ENCODE measurements at regions not wholly inside any gene's neighbourhood (a gene's known extent, or its start where the extent isn't known, plus 50 kb on each side); places are given as distances from the start of the nearest gene placed in this dataset.

- Histone ChIP-seq H3K4me3 (ENCODE audit: low read depth, low read length) (no peak overlapping the region), H3K36me3 (replicated peaks) (no peaks in the 10 kb centered on the region), H3K27me3 (replicated peaks) (no peaks in the 10 kb centered on the region), H3K27ac (no peak overlapping the region)
- no peak for DNase-seq
- in situ Hi-C loops (cut with HindIII; ENCODE audit: low pct_ligation_motif_present, low sequenced_read_pairs): no loop called here
- TF ChIP-seq, protein P1, sequence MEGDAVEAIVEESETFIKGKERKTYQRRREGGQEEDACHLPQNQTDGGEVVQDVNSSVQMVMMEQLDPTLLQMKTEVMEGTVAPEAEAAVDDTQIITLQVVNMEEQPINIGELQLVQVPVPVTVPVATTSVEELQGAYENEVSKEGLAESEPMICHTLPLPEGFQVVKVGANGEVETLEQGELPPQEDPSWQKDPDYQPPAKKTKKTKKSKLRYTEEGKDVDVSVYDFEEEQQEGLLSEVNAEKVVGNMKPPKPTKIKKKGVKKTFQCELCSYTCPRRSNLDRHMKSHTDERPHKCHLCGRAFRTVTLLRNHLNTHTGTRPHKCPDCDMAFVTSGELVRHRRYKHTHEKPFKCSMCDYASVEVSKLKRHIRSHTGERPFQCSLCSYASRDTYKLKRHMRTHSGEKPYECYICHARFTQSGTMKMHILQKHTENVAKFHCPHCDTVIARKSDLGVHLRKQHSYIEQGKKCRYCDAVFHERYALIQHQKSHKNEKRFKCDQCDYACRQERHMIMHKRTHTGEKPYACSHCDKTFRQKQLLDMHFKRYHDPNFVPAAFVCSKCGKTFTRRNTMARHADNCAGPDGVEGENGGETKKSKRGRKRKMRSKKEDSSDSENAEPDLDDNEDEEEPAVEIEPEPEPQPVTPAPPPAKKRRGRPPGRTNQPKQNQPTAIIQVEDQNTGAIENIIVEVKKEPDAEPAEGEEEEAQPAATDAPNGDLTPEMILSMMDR (IDR thresholded peaks at IDR 0.05; ENCODE audit: low read depth, low read length, missing control alignments): no peak
These were observed 142.3 kb upstream of the PARP11 start for GRCh38 chr12:4015225-4016091.

GRCh38 chr12:4014858-4015224 is 141.6 kb upstream of the PARP11 start:
- TF ChIP-seq, protein P1 (IDR thresholded peaks at IDR 0.05; ENCODE audit: low read depth, low read length, missing control alignments): no peak
- in situ Hi-C loops (cut with HindIII; ENCODE audit: low pct_ligation_motif_present, low sequenced_read_pairs): no loop called here

DNA sequence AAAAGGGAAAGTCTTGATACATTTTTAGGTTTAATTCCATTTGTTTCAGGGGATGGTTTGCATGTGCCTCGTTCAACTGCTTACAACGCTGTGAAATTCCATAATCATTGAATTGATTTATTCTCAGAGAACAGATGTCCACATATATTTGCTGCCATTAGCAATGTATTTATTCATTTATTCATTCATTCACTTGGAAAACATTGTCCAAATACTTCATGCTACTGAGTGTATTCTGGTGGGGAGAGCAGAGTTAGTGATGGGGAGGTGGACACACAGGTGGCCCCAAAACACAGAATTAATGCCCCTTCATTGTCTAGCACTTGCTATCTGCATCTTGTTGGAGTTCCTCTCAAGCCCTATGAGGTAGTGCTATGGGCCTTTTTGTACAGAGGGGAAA is 141.2 kb upstream of the PARP11 start:
- in situ Hi-C loops (cut with HindIII; ENCODE audit: low pct_ligation_motif_present, low sequenced_read_pairs): no loop called here
- H3K27ac ChIP-seq: no peak overlapping the region
- H3K4me3 ChIP-seq (ENCODE audit: low read depth, low read length): no peak overlapping the region
- no peak for DNase-seq
- TF ChIP-seq, protein P1 (IDR thresholded peaks at IDR 0.05; ENCODE audit: low read depth, low read length, missing control alignments): no peak
- H3K36me3 ChIP-seq (replicated peaks): no peaks in the 10 kb centered on the region
- H3K27me3 ChIP-seq (replicated peaks): no peaks in the 10 kb centered on the region

More at GRCh38 chr12:4014858-4015224, 141.6 kb upstream of the PARP11 start:
- Histone ChIP-seq H3K4me3 (ENCODE audit: low read depth, low read length) (no peak overlapping the region), H3K27me3 (replicated peaks) (no peaks in the 10 kb centered on the region), H3K36me3 (replicated peaks) (no peaks in the 10 kb centered on the region), H3K27ac (no peak overlapping the region)
- no peak for DNase-seq

- no peaks in the 10 kb centered on the region for H3K36me3 ChIP-seq (replicated peaks)
- H3K27ac ChIP-seq: no peak overlapping the region
- H3K27me3 ChIP-seq (replicated peaks): no peaks in the 10 kb centered on the region
- no peak for DNase-seq
- TF ChIP-seq, protein P1 (IDR thresholded peaks at IDR 0.05; ENCODE audit: low read depth, low read length, missing control alignments): no peak
- H3K4me3 ChIP-seq (ENCODE audit: low read depth, low read length): no peak overlapping the region
- in situ Hi-C loops (cut with HindIII; ENCODE audit: low pct_ligation_motif_present, low sequenced_read_pairs): no loop called here
These were observed 140.1 kb upstream of the PARP11 start for GRCh38 chr12:4012977-4013968.

DNA sequence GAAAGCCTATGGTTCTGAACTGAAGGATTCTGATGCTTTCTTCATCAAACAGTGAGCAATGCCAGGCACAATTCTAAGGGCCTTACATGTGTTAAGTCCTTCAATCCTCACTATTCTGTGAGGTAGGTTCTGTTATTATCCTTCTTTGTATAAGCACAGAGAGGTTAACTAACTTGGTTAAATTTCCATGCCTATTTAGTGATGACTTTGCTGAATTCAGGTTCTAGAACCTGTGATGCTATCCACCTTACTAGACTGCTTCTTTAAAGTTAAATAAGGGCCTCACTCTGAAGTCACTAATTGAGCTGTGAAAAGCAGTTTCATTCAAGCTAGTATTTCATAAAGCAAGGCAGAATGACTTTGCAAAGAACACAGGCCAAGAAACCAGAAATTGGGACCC is 138.9 kb upstream of the PARP11 start:
- Histone ChIP-seq H3K4me3 (ENCODE audit: low read depth, low read length) (no peak overlapping the region), H3K27ac (no peak overlapping the region), H3K36me3 (replicated peaks) (no peaks in the 10 kb centered on the region), H3K27me3 (replicated peaks) (no peaks in the 10 kb centered on the region)
- TF ChIP-seq, protein P1 (IDR thresholded peaks at IDR 0.05; ENCODE audit: low read depth, low read length, missing control alignments): no peak
- in situ Hi-C loops (cut with HindIII; ENCODE audit: low pct_ligation_motif_present, low sequenced_read_pairs): no loop called here
- no peak for DNase-seq

Measured in brain microvascular endothelial cell (primary cell).